ENCODE measurements at regions not wholly inside any gene's neighbourhood (a gene's known extent, or its start where the extent isn't known, plus 50 kb on each side); places are given as distances from the start of the nearest gene placed in this dataset.

DNA sequence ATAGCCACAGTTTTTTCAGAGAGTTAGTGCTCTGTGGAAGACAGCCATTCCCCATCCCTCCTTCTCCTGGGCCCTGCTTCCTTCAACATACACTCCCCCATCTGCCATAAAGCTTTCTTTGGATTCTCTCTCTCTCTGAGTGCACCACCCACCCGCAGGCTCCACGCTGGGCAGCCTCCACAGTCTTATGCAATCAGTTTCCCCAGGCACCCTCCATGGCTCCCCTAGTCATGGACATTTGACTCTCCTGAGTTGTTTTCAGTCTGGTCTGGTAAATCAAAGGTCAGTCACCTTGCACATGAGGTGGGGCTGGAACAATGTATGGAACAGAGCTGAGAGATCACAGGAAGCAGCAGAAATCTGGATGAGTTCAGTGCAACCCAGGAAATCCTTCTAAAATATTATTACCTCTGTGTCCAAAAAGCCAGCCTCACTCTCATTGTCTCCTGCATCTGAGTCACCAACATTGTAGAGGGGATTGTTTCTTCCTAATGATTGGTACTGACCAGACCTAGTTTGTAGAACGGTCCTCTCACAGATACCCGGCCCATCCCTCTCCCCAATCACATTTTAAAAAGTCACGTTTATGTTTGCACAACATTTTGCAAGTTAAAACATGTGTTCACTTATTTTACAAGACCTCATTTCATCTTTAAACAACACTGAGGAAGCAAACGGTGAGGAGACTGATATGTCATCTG lies 70.1 kb downstream of the CYCS start:
- TF ChIP-seq RAD21 (IDR thresholded peaks at IDR 0.05; ENCODE audit: low read depth) = no peak
- no peak for TF ChIP-seq TEAD4 (IDR thresholded peaks at IDR 0.05)
- no peak for TF ChIP-seq MAX (IDR thresholded peaks at IDR 0.05)
- no peak for TF ChIP-seq EP300 (IDR thresholded peaks at IDR 0.05; ENCODE audit: borderline replicate concordance)
- no peak for TF ChIP-seq REST (IDR thresholded peaks at IDR 0.05; ENCODE audit: low read depth)
- no peak for TF ChIP-seq CEBPB (IDR thresholded peaks at IDR 0.05)
- TF ChIP-seq EGR1 (IDR thresholded peaks at IDR 0.05) = no peak
